Ishikawa (cell line): ENCODE measurements at regions not wholly inside any gene's neighbourhood (a gene's known extent, or its start where the extent isn't known, plus 50 kb on each side); places are given as distances from the start of the nearest gene placed in this dataset.

ENCODE experiments used
- CEBPB ChIP-seq: IDR thresholded peaks from 2 replicates; pipeline ENCODE4 v1.6.1; 2012
- CREB1 ChIP-seq: IDR thresholded peaks from 2 replicates; pipeline ENCODE4 v1.6.1; 2012; ENCODE audit warnings: low read depth
- EGR1 ChIP-seq: IDR thresholded peaks from 2 replicates; pipeline ENCODE4 v1.6.1; 2012
- EP300 ChIP-seq: IDR thresholded peaks from 2 replicates; pipeline ENCODE4 v1.6.1; 2012; ENCODE audit warnings: borderline replicate concordance
- FOXM1 ChIP-seq: IDR thresholded peaks from 2 replicates; pipeline ENCODE4 v1.6.1; 2012; ENCODE audit warnings: low read depth, borderline replicate concordance
- NFIC ChIP-seq: IDR thresholded peaks from 2 replicates; pipeline ENCODE4 v1.6.1; 2012
- RAD21 ChIP-seq: IDR thresholded peaks from 2 replicates; pipeline ENCODE4 v1.6.1; 2012; ENCODE audit warnings: low read depth
- REST ChIP-seq: IDR thresholded peaks from 2 replicates; pipeline ENCODE4 v1.6.1; 2012; ENCODE audit warnings: low read depth, mild to moderate bottlenecking
- TAF1 ChIP-seq: IDR thresholded peaks from 2 replicates; pipeline ENCODE4 v1.6.1; 2012; ENCODE audit warnings: low read depth, mild to moderate bottlenecking
- TCF12 ChIP-seq: IDR thresholded peaks from 2 replicates; pipeline ENCODE4 v1.6.1; 2012; ENCODE audit warnings: low read depth
- TEAD4 ChIP-seq: IDR thresholded peaks from 2 replicates; pipeline ENCODE4 v1.6.1; 2012
- USF1 ChIP-seq: IDR thresholded peaks from 2 replicates; pipeline ENCODE4 v1.6.1; 2012
- YY1 ChIP-seq: IDR thresholded peaks from 2 replicates; pipeline ENCODE4 v1.6.1; 2012; ENCODE audit warnings: low read depth
- ZBTB7A ChIP-seq: IDR thresholded peaks from 2 replicates; pipeline ENCODE4 v1.6.1; 2012; ENCODE audit warnings: low read depth
- TF ChIP-seq, protein P1 (sequence below): IDR thresholded peaks from 2 replicates; pipeline ENCODE4 v1.6.1; 2012

GRCh38 chr20:4635781-4636180, 50.5 kb upstream of the PRNP start:
- TF ChIP-seq RAD21 = no peak
- no peak for TF ChIP-seq REST
- TF ChIP-seq TEAD4 = no peak
- TF ChIP-seq, protein P1, sequence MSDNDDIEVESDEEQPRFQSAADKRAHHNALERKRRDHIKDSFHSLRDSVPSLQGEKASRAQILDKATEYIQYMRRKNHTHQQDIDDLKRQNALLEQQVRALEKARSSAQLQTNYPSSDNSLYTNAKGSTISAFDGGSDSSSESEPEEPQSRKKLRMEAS = no peak
- no peak for TF ChIP-seq CREB1
- no peak for TF ChIP-seq YY1
- no peak for TF ChIP-seq EGR1
- no peak for TF ChIP-seq TAF1
- TF ChIP-seq ZBTB7A = no peak
- TF ChIP-seq EP300 = no peak
- TF ChIP-seq TCF12 = no peak
- TF ChIP-seq CEBPB = no peak
- TF ChIP-seq NFIC = no peak
- TF ChIP-seq FOXM1 = no peak
- TF ChIP-seq USF1 = no peak

DNA sequence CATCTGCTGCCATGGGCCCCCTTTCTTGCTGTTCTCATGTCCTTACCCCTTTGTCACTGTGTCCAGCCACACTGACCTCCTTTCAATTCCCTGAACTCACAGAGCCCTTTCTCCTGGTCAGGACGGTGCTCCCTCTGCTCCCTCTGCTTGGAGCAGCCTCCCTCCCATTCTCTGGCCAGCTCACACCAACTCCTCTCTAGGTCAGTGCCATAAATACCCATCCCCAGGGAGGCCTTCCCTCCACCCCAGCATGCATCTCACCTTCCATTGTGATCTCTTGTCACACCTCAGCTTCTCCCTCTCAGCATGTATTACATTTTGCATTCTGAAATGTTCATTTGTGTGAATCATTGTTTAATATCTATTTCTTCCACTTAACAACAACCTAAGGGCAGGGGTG, 50.9 kb upstream of the PRNP start:
- TF ChIP-seq YY1 = no peak

GRCh38 chr20:4633780-4634179, 52.5 kb upstream of the PRNP start:
- no peak for TF ChIP-seq EP300
- TF ChIP-seq TEAD4 = no peak
- TF ChIP-seq YY1 = no peak
- no peak for TF ChIP-seq CREB1
- TF ChIP-seq TCF12 = no peak
- no peak for TF ChIP-seq ZBTB7A

DNA sequence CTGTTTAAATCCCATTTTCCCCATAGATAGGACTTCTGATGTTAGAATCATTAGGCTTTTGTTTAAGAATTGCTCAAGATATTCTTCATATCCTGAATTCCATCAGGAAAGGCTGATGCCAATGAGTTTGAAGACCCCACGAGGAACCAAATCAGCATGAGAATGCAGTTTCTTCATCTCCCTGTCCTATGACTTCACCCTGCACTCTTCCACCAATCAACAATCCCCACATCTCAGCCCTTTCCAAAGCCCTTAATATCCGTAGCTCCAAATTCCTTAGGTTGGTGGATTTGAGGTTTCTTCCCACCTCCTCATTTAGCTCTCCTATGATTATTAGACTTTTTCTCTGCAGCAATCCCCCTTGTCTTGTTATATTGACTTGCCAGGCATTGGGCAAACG, 52.9 kb upstream of the PRNP start:
- TF ChIP-seq EP300 = no peak

- TF ChIP-seq TCF12 (no peak), ZBTB7A (no peak), TAF1 (no peak), RAD21 (no peak), USF1 (no peak), REST (no peak), NFIC (no peak), FOXM1 (no peak), TEAD4 (no peak), EP300 (no peak), CEBPB (no peak), EGR1 (no peak), CREB1 (no peak), YY1 (no peak)
- TF ChIP-seq, protein P1 = no peak
These were observed 53.4 kb upstream of the PRNP start for GRCh38 chr20:4632876-4633275.

- no peak for TF ChIP-seq RAD21
- no peak for TF ChIP-seq EGR1
- TF ChIP-seq YY1 = no peak
- TF ChIP-seq ZBTB7A = no peak
- no peak for TF ChIP-seq USF1
- no peak for TF ChIP-seq CREB1
- no peak for TF ChIP-seq CEBPB
- TF ChIP-seq NFIC = no peak
- TF ChIP-seq REST = no peak
- TF ChIP-seq, protein P1 = no peak
These were observed 60.0 kb upstream of the PRNP start for GRCh38 chr20:4626228-4626627.
